ENCODE measurements at regions not wholly inside any gene's neighbourhood (a gene's known extent, or its start where the extent isn't known, plus 50 kb on each side); places are given as distances from the start of the nearest gene placed in this dataset.

DNA sequence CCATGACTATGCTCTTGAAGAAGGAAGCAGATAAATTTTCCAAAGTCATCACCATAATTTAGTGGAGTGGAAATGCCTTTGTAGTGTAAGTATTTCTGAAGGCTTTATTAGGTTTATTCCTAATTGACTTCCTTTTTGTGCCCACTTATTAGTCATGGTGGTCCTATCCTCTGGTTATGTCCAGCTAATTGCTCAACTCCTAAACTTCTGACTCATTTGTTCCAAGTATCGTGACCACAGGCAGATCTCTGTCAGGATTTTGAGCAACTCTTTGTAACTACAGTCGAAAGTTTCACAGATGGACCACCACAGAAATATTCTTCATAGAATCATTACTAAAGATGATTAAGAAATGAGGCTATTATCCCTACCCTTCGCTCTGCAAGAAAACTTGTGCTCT is 315.6 kb upstream of the PTCHD4 start:
- CTCF ChIA-PET = no interaction called here
- DNase-seq = no peak

GRCh38 chr6:48423640-48424365 is 312.8 kb upstream of the PTCHD4 start:
- no peak overlapping the region for H3K4me3 Mint-ChIP-seq
- DNase-seq (no peak), ATAC-seq (ENCODE audit: low read depth) (no peak)
- ChIA-PET POLR2A (no interaction called here), CTCF (no interaction called here)
- intact Hi-C loops (cut with micrococcal nuclease) = no loop called here
- no peaks in the 10 kb centered on the region for H3K36me3 Mint-ChIP-seq (ENCODE audit: low read depth)
- H3K4me1 Mint-ChIP-seq = no peaks in the 10 kb centered on the region
- no peak overlapping the region for H3K27ac Mint-ChIP-seq
- peaks cover 2% of the 10 kb centered on the region for H3K9me3 Mint-ChIP-seq
- H3K27me3 Mint-ChIP-seq = no peaks in the 10 kb centered on the region
- no peak for TF ChIP-seq CTCF (IDR thresholded peaks at IDR 0.05)

More for the DNA sequence above, 315.6 kb upstream of the PTCHD4 start:
- no peak overlapping the region for H3K4me3 Mint-ChIP-seq
- no peaks in the 10 kb centered on the region for H3K4me1 Mint-ChIP-seq
- H3K36me3 Mint-ChIP-seq (ENCODE audit: low read depth) = no peaks in the 10 kb centered on the region
- H3K27ac Mint-ChIP-seq = no peak overlapping the region
- H3K9me3 Mint-ChIP-seq = peaks cover 2% of the 10 kb centered on the region
- no peak for ATAC-seq (ENCODE audit: low read depth)
- POLR2A ChIA-PET = no interaction called here
- intact Hi-C loops (cut with micrococcal nuclease) = no loop called here
- TF ChIP-seq CTCF (IDR thresholded peaks at IDR 0.05) = no peak
- H3K27me3 Mint-ChIP-seq = no peaks in the 10 kb centered on the region

- TF ChIP-seq CTCF (IDR thresholded peaks at IDR 0.05) = no peak
- no peak for ATAC-seq (ENCODE audit: low read depth)
These were observed 309.0 kb upstream of the PTCHD4 start for GRCh38 chr6:48419992-48420391.

GRCh38 chr6:48417927-48418326 is 306.9 kb upstream of the PTCHD4 start:
- no peak for TF ChIP-seq CTCF (IDR thresholded peaks at IDR 0.05)
- POLR2A ChIA-PET = no interaction called here
- no peak overlapping the region for H3K4me3 Mint-ChIP-seq
- no peaks in the 10 kb centered on the region for H3K4me1 Mint-ChIP-seq
- DNase-seq (no peak), ATAC-seq (ENCODE audit: low read depth) (no peak)
- CTCF ChIA-PET = no interaction called here
- H3K36me3 Mint-ChIP-seq (ENCODE audit: low read depth) = no peaks in the 10 kb centered on the region
- H3K9me3 Mint-ChIP-seq = peaks cover 4% of the 10 kb centered on the region
- intact Hi-C loops (cut with micrococcal nuclease) = no loop called here
- H3K27me3 Mint-ChIP-seq = no peaks in the 10 kb centered on the region
- no peak overlapping the region for H3K27ac Mint-ChIP-seq

More at GRCh38 chr6:48419992-48420391, 309.0 kb upstream of the PTCHD4 start:
- POLR2A ChIA-PET = no interaction called here
- H3K36me3 Mint-ChIP-seq (ENCODE audit: low read depth) = no peaks in the 10 kb centered on the region
- CTCF ChIA-PET = no interaction called here
- H3K4me1 Mint-ChIP-seq = no peaks in the 10 kb centered on the region
- no peak overlapping the region for H3K27ac Mint-ChIP-seq
- no peak overlapping the region for H3K4me3 Mint-ChIP-seq
- H3K27me3 Mint-ChIP-seq = no peaks in the 10 kb centered on the region
- intact Hi-C loops (cut with micrococcal nuclease) = no loop called here
- DNase-seq = no peak
- H3K9me3 Mint-ChIP-seq = peaks cover 2% of the 10 kb centered on the region

DNA sequence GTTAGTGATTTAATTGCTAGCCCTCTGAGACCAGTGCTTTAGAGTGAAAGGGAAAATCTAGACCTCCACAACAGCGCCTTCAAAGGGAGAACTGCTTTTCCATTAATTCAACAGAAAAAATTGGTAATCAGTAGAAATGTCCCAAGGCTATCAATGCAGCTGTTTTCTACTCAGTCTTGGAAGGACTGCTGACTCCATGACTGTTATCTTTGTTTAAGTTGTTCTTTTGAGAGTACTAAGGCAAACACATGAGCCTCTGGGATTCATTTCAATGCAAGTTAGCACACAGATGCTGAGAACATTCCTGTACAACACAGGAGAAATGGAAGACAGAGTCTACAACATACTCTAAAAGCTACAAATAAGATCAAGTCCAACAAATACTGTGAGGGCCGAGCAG is 301.7 kb upstream of the PTCHD4 start:
- Mint-ChIP-seq H3K36me3 (ENCODE audit: low read depth) (no peaks in the 10 kb centered on the region), H3K4me3 (no peak overlapping the region), H3K27ac (no peak overlapping the region), H3K9me3 (peaks cover 7% of the 10 kb centered on the region), H3K4me1 (no peaks in the 10 kb centered on the region), H3K27me3 (no peaks in the 10 kb centered on the region)
- ChIA-PET CTCF (no interaction called here), POLR2A (no interaction called here)
- no peak for TF ChIP-seq CTCF (IDR thresholded peaks at IDR 0.05)
- intact Hi-C loops (cut with micrococcal nuclease) = no loop called here
- ATAC-seq (ENCODE audit: low read depth) (no peak), DNase-seq (no peak)
